ENCODE measurements at regions not wholly inside any gene's neighbourhood (a gene's known extent, or its start where the extent isn't known, plus 50 kb on each side); places are given as distances from the start of the nearest gene placed in this dataset.
A peak's percentile ranks its signal among the peaks of the same experiment; 100 is the strongest.
"Not testable (repeated sequence)": the region's sequence is repeated elsewhere in the genome, so short reads cannot be mapped to it uniquely, and the experiment has no call there.

DNA sequence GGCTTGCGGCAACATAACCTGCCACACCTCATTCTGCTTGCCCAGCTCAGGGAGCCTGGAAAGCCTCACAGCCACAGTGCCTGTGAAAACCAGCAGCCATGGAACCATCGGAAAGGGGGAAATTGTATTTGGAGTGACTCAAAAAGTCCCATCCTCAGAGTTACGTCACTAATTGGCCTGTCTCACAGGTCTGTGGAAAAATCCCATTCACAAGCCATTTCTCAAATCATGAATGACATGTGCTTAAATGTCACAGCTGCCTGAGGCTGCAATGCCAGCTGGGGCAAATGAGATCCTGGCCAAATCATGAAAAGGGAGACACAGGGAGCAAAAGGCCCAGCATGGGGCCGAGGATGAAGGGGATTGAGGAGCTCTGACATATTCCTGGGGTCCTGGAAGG, 486.9 kb upstream of the RAB6C start:
- H3K27me3 Mint-ChIP-seq (ENCODE audit: low read depth) = peaks cover 9% of the 10 kb centered on the region
- H3K4me3 Mint-ChIP-seq = no peak overlapping the region
- H3K4me1 Mint-ChIP-seq = peaks cover 11% of the 10 kb centered on the region
- H3K27ac Mint-ChIP-seq = no peak overlapping the region
- H3K36me3 Mint-ChIP-seq (ENCODE audit: low read depth) = no peaks in the 10 kb centered on the region
- TF ChIP-seq, protein P1, sequence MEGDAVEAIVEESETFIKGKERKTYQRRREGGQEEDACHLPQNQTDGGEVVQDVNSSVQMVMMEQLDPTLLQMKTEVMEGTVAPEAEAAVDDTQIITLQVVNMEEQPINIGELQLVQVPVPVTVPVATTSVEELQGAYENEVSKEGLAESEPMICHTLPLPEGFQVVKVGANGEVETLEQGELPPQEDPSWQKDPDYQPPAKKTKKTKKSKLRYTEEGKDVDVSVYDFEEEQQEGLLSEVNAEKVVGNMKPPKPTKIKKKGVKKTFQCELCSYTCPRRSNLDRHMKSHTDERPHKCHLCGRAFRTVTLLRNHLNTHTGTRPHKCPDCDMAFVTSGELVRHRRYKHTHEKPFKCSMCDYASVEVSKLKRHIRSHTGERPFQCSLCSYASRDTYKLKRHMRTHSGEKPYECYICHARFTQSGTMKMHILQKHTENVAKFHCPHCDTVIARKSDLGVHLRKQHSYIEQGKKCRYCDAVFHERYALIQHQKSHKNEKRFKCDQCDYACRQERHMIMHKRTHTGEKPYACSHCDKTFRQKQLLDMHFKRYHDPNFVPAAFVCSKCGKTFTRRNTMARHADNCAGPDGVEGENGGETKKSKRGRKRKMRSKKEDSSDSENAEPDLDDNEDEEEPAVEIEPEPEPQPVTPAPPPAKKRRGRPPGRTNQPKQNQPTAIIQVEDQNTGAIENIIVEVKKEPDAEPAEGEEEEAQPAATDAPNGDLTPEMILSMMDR (IDR thresholded peaks at IDR 0.05; ENCODE audit: unreplicated experiment in 3 of 3) = no peak
- H3K9me3 Mint-ChIP-seq = no peaks in the 10 kb centered on the region

DNA sequence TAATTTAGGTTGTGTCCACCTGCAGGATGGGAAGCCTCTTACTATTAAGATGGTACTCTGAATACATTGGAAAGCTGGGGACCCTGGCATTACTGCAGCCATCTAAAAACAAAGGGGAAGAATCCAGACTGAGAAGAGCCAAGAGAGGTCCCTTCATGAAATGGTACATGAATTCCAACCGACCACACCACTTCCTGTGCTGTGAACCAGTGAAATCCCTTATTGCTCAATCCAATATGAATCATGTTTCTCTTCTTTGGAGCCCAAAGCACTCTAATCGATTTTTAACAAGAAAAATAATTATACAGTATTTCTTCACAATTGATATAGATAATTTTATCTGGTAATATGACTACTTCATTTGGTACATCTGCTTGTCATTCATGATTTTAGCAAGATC, 479.7 kb upstream of the RAB6C start:
- Mint-ChIP-seq H3K36me3 (ENCODE audit: low read depth) (no peaks in the 10 kb centered on the region), H3K27ac (no peak overlapping the region)

GRCh38 chr2:129502781-129503180, 476.7 kb upstream of the RAB6C start:
- TF ChIP-seq, protein P1 (IDR thresholded peaks at IDR 0.05; ENCODE audit: unreplicated experiment in 3 of 3) = no peak
- Mint-ChIP-seq H3K4me3 (no peak overlapping the region), H3K4me1 (peaks cover 5% of the 10 kb centered on the region), H3K27me3 (ENCODE audit: low read depth) (no peaks in the 10 kb centered on the region), H3K36me3 (ENCODE audit: low read depth) (no peaks in the 10 kb centered on the region), H3K27ac (no peak overlapping the region), H3K9me3 (no peaks in the 10 kb centered on the region)

More for the DNA sequence above, 479.7 kb upstream of the RAB6C start:
- Mint-ChIP-seq H3K4me3 (no peak overlapping the region), H3K9me3 (no peaks in the 10 kb centered on the region), H3K27me3 (ENCODE audit: low read depth) (no peaks in the 10 kb centered on the region), H3K4me1 (peaks cover 5% of the 10 kb centered on the region)
- TF ChIP-seq, protein P1 (IDR thresholded peaks at IDR 0.05; ENCODE audit: unreplicated experiment in 3 of 3) = no peak

DNA sequence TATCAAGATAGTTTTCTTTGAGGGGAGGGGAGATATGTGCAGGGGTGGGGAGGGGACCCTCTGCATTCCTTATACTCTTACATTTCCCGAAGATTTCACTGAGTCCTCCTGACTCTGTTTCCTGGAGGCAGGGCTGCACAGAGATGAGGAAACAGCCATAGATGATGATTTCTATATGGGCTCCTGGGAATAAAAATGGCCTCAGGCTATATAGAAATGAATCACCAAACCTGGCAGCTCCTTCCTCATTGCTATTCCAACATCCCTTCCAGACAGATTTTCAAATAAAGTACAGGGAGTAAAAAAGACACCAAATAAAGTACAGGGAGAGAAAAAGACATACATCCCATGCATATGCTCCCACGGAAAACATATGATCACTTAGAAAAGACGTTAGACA, 474.8 kb upstream of the RAB6C start:
- Mint-ChIP-seq H3K4me3 (no peak overlapping the region), H3K36me3 (ENCODE audit: low read depth) (no peaks in the 10 kb centered on the region), H3K9me3 (no peaks in the 10 kb centered on the region), H3K27ac (no peak overlapping the region), H3K27me3 (ENCODE audit: low read depth) (no peaks in the 10 kb centered on the region), H3K4me1 (peaks cover 5% of the 10 kb centered on the region)
- TF ChIP-seq, protein P1 (IDR thresholded peaks at IDR 0.05; ENCODE audit: unreplicated experiment in 3 of 3) = no peak

DNA sequence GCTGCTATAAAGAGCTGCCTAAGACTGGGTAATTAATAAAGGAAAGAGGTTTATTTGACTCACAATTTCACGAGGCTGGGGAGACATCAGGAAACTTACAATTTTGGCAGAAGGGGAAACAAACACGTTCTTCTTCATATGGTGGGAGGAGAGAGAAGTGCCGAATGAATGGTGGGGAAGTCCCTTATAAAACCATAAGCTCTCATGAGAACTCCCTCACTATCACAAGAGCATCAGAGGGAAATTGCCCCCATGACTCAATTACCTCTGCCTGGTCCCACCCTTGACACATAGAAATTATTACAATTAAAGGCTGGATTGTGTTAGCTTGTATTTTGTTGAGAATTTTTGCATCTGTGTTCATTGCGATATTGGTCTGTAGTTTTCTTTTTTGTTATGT, 460.5 kb upstream of the RAB6C start:
- no peaks in the 10 kb centered on the region for H3K4me1 Mint-ChIP-seq
- peaks cover 5% of the 10 kb centered on the region for H3K27me3 Mint-ChIP-seq (ENCODE audit: low read depth)
- no peaks in the 10 kb centered on the region for H3K36me3 Mint-ChIP-seq (ENCODE audit: low read depth)
- TF ChIP-seq, protein P1 (IDR thresholded peaks at IDR 0.05; ENCODE audit: unreplicated experiment in 3 of 3) = no peak
- no peak overlapping the region for H3K4me3 Mint-ChIP-seq
- peak overlapping the region; percentile 26 to 86 (median 67) for H3K27ac Mint-ChIP-seq
- peaks cover 57% of the 10 kb centered on the region for H3K9me3 Mint-ChIP-seq

DNA sequence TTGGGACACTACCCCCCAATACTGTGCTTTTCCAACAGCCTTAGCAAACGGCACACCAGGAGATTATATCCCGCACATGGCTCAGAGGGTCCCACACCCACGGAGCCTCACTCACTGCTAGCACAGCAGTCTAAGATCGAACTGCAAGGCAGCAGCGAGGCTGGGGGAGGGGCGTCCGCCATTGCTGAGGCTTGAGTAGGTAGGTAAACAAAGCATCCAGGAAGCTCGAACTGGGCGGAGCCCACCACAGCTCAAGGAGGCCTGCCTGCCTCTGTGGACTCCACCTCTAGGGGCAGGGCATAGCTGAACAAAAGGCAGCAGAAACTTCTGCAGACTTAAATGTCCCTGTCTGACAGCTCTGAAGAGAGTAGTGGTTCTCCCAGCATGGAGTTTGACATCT, 447.3 kb upstream of the RAB6C start:
- H3K4me3 Mint-ChIP-seq; H3K4me1 Mint-ChIP-seq; H3K36me3 Mint-ChIP-seq (ENCODE audit: low read depth); H3K27ac Mint-ChIP-seq; H3K27me3 Mint-ChIP-seq (ENCODE audit: low read depth): not testable (repeated sequence)
- peaks cover 37% of the 10 kb centered on the region for H3K9me3 Mint-ChIP-seq

Data from nephron (organoid).